ENCODE measurements at regions not wholly inside any gene's neighbourhood (a gene's known extent, or its start where the extent isn't known, plus 50 kb on each side); places are given as distances from the start of the nearest gene placed in this dataset.
"Not testable (repeated sequence)": the region's sequence is repeated elsewhere in the genome, so short reads cannot be mapped to it uniquely, and the experiment has no call there.

- DNase-seq (ENCODE audit: low spot score): no peak
Measured at GRCh38 chr7:28900311-28900710, 57.8 kb downstream of the TRIL start.

GRCh38 chr7:28893888-28894287 is 64.2 kb downstream of the TRIL start:
- DNase-seq (ENCODE audit: low spot score): no peak

- not testable (repeated sequence) for DNase-seq (ENCODE audit: low spot score)
Measured at GRCh38 chr7:28891876-28892234, 66.3 kb downstream of the TRIL start.

- DNase-seq (ENCODE audit: low spot score): peak; percentile 41
Measured at GRCh38 chr7:28891192-28891875, 66.8 kb downstream of the TRIL start.

GRCh38 chr7:28890137-28890536 is 68.0 kb downstream of the TRIL start:
- DNase-seq (ENCODE audit: low spot score): peak; percentile 98

- no peak for DNase-seq (ENCODE audit: low spot score)
Measured at GRCh38 chr7:28889290-28889689, 68.8 kb downstream of the TRIL start.

- no peak for DNase-seq (ENCODE audit: low spot score)
Measured at GRCh38 chr7:28885771-28886170, 72.4 kb downstream of the TRIL start.

- no peak for DNase-seq (ENCODE audit: low spot score)
Measured at GRCh38 chr7:28882869-28883470, 75.2 kb downstream of the TRIL start.

GRCh38 chr7:28879105-28879504 is 79.0 kb downstream of the TRIL start:
- peak; percentile 58 for DNase-seq (ENCODE audit: low spot score)

- DNase-seq (ENCODE audit: low spot score): no peak
Measured at GRCh38 chr7:28878481-28878880, 79.6 kb downstream of the TRIL start.

All from NAMALWA (cell line).